NCI-H226 (cell line): ENCODE measurements at regions not wholly inside any gene's neighbourhood (a gene's known extent, or its start where the extent isn't known, plus 50 kb on each side); places are given as distances from the start of the nearest gene placed in this dataset.
A peak's percentile ranks its signal among the peaks of the same experiment; 100 is the strongest.

Experiments
- DNase-seq: peaks from one replicate; pipeline ENCODE4 v3.0.0-alpha.2; 2015

GRCh38 chr2:234691968-234692955, 195.4 kb upstream of the ARL4C start:
- DNase-seq, result no peak

DNA sequence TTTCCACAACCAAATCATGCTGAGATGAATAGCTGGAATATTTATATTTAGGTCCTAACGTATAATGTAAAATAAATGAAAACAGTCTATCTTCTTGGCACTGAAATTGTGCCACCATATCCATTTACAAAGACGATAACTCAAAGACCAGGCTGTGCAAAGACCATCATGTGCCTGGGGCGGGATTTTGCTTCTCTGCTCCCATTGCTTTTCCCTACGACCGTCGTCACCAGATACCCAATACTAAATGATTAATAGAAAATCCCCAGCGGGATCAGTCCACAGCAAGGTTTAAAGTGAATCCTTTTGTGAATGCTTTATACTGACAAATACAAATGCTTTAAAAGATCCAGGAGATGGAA, 194.3 kb upstream of the ARL4C start:
- DNase-seq, result no peak

DNA sequence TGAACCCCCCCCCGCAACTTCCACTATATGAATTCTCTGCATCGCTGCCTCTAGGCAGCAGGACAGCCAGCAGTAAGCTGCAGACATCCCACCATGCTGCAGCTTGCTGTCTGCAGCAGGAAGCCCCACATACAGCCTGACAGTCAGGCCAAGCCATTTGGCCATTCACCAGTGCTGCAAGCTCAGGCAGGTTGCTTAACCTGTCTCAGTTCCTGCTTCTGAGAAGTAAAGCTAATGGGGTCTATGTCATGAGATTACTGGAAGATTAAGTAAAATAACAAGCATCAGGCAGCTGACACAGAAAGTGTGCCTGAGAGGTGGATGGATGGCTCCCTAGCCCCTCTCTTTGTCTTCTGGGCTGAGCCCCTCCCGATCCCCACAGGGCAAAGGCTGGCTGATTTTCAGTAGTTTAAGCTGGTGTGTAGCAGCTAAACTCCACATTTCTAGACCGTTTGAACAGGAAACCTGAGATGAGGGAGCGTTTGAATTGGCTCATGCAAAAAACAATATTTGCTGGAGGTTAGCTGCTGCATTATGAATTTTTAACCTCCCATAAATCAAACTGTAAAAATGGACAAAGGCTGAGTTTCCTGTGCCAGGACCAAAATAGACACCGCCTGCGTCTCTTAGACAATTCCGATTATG, 193.8 kb upstream of the ARL4C start:
- DNase-seq, result no peak

DNA sequence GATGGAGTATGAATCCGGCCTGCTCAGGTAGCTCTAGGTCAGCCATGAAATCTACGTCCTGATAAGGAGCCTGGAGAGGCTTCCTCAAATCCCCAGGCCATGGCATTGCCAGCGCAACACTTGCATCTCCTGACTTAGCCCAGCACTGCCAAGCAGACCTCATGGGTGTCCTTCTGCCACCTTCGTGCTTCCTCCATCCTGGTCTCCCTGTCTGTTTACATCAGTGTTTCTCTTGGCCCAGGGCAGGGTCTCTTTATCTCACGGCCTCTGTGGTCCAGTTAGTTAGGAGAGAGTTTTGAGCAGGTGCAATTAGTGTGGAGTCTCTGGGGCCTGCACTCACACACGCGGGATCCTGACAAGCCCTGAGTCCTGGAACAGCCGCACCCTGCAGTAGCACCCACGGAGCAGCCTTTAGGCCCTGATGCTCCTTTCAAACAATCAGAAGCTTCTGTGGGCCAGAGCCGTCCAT, 193.1 kb upstream of the ARL4C start:
- no peak for DNase-seq

- DNase-seq, result no peak
These were observed 191.0 kb upstream of the ARL4C start for GRCh38 chr2:234687718-234688475.

- peak; percentile 84 for DNase-seq
These were observed 189.4 kb upstream of the ARL4C start for GRCh38 chr2:234686088-234686890.

DNA sequence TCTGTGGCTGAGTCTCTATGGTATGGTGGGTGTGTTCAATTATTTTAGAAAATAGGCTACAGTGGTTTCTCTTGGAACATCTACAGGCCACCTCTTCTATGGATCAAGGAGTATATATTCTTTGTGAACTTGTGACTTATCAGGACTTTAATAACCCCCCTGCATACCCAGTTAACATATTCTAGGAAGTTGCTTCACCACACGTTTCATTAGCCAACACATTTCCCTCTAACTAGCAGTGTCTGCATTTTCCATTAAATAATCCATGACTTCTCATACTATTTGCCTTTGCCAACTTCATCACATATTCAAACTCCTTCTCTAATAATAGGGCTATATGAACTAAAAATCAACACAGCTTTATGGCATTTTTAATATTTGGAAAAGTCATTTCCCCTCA, 187.6 kb upstream of the ARL4C start:
- DNase-seq, result no peak

DNA sequence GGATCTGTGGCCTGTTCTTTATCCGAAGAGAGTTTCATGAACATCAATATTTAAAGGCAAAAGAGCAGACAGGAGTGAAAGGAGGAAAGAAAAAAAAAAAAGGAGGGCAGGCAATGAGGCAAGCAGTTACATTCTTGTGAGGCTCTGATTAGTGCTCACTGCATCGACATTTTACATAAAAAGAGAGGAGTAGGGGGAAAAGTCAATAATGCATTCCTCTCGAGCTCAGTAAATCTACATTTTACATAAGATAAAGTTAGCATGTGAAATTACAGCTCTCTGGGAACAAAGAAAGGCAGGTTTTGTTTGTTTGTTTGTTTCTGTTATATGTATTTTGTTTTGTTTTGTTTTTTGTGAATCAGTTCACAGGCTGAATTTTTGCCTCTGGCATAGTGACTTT, 187.1 kb upstream of the ARL4C start:
- DNase-seq, result no peak

DNA sequence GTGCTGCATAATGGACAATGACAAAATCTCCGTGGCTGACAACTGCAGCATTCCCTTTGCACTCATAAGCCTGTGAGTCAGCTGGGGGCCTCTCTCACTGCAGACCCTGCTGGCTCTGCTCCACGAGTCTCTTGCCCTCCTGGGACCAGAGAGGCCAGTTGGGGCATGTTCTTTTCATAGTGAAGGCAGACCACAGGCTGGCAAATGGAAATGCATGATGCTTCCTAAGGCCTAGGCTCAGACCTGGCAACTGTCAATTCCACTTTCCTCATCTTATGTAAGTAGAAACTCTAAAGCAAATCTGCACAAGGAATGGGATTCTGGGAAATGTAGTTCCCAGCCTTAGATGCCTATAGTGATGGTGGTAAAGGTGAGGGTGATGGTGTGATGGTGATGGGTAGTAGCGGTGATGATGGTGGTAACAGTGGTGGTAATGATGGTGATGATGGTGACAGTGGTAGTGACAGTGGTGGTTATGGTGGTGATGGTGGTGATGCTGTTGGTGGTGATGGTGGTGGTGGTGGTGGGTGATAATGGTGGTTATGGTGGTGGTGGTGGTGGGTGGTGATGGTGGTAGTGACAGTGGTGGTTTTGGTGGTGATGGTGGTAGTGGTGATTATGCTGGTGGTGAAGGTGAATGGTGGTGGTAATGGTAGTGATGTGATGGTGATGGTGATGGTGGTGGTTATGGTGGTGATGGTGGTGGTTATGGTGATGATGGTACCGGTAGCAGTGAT, 185.8 kb upstream of the ARL4C start:
- DNase-seq, result no peak

GRCh38 chr2:234680688-234681619, 184.1 kb upstream of the ARL4C start:
- DNase-seq, result no peak

- DNase-seq, result peak; percentile 94
These were observed 183.1 kb upstream of the ARL4C start for GRCh38 chr2:234679741-234680687.

DNA sequence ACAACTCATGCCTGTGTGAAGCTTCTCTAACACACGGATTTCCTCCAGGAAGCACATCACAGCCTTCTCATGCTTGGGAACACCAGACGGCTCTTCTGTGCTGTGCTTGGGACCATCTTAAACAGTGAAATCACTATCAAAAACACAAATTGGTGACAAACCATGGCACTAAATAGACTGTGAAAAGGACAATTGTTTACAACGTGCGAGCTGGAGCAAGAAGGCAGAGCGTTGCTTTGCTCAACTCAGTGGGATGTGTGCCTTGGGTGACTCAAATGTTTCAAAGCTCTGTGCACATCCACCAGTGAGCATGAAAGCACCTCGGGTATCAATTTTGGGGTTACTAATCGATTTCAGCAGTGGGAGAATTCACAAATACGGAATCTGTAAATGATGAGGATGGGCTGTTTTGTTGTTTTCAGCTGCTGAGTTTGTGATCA, 182.4 kb upstream of the ARL4C start:
- DNase-seq, result no peak

- DNase-seq, result no peak
These were observed 181.8 kb upstream of the ARL4C start for GRCh38 chr2:234678711-234679110.

DNA sequence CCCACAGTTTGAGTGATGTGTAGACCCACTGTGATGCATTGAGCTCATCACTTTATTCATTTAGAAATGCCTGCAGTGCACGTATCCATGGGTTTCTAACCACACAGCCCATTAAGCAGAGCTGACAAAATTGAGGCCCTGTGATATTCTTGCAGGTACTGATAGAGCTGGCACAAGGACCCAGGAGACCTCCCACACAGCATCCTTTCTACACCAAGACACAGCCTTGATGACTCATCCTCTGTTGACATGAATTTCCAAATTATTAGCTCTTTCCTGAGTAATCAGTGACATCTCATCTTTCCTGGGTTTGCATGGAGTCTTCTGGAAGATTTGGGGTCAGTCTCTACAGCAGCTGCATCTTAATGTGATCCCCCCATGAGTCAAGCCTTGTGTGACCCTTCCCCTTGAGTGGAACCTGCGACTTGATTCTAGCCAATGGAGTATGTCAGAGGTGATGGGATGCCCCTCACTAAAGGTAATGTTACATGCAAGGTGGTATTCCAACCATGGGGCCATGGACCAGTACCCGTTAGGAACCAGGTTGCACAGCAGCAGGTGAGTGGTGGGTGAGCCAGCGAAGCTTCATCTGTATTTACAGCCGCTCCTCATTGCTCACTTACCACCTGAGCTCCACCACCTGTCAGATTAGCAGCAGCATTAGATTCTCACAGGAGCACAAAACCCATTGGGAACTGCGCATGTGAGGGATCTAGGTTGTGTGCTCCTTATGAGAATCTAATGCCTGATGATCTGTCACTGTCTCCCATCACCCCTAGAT, 181.1 kb upstream of the ARL4C start:
- DNase-seq, result peak; percentile 38

- no peak for DNase-seq
These were observed 180.0 kb upstream of the ARL4C start for GRCh38 chr2:234676783-234677450.

DNA sequence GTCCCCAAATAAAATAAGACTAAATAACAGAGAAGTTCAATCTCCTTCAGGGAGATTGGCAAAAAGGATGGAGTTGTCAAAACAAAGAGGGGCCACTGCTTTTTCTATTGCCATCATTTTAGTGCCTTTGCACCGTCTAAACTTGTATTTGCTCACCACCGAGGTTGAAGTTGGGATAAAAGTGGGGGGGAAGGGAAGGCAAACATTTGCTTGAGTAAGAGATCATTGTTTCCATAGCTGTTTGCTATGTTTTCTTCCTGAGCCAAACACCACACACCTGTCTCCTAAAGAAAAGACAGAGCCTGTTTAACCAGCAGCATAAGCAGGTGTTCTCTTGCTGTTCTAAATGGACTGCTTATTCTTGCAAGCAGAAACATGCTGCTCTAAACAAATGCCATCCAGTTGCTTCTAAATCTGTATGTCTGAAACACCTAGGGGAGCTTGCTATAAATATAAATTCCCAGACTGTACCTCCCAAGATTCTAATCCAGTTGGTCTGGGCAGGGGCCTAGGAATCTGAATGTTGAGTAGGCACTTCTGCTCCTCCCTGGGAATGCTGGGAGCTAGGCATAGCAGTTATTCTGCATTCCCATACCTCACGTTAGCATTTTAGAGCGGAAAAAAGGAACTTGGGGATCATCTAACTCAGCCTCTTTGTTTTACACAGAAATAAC, 179.4 kb upstream of the ARL4C start:
- DNase-seq, result no peak

DNA sequence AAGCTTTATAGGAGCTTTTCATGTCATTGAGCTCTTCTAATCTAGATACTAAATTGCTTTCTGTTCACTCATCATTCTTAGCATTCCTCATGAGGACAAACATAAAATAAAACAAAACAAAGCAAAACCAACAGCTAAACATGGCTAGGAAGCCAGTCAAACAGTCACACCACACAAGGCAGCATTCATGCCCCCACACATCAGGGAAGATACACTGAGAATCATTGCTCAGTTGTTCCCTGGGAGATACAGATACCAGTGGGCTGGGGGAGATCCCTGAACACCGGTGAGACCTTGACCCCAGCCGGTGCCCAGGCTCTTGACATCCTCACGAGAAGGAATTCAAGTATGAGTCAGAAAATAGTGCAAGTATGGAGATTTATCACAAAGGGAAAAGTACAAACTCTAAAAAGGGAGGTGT, 177.9 kb upstream of the ARL4C start:
- peak; percentile 72 for DNase-seq
